HG03354 (cell line): ENCODE measurements at regions not wholly inside any gene's neighbourhood (a gene's known extent, or its start where the extent isn't known, plus 50 kb on each side); places are given as distances from the start of the nearest gene placed in this dataset.

ENCODE experiments used
- ATAC-seq: cut with Tn5 transposase; IDR thresholded peaks from one replicate; pipeline ENCODE4 v1.9.1; 2021; ENCODE audit warnings: mild to moderate bottlenecking; ENCODE audit not compliant: unreplicated experiment, poor library complexity, severe bottlenecking

DNA sequence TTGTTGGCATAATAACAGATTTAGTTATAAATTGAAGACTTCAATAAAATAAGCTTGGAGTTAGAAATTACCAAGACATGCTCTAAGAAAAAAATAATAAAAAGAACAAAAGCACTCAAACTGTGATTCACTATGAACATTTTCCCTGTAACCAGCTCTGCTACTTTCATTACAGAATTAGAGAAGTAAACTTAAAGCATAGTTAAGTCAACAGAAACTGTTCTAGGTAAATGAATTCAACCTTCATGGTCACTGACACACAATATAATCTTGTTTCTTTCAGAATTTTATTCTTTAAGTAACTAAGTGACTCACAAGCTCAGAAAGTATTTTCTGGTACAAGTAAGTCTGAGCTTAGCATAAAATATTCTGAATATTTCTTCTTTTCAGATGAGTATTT, 136.3 kb downstream of the KLF5 start:
- no peak for ATAC-seq

DNA sequence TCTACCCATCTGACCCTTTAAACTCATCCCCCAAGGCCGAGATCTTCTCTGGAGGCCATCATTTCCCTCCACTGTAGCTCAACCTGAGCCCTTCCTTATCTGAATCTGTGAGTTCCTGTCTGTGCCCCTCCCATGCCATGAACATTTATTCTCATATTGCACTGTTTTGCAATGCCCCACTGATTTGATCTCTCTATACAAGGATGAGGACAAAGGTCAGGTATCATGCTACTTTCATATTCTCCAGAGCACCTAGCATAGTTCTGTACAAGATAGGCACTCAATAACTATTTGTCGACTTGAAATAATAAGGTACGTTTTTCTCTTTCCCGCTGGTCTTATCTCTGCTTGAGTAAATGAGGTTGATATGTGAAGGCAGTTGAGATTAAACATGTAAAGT, 135.5 kb downstream of the KLF5 start:
- ATAC-seq = no peak

DNA sequence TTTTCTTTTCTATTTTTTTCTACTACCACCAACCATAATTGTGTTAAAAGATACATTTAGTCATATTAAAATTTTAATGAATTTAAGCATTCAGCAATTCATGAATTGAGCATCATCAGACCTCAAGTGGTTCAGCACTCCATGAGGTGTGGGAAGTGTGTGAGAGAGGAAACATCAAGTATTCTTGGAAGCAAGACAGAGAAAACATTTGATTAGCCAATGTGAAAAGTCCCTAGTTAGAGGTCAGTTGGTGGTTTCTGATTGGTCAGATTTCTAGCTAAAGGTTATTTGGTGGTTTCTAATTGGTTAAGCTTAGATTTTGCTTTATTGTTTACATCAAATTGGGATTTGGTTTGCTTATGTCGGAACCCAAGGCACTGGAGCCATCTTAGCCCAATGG, 134.7 kb downstream of the KLF5 start:
- ATAC-seq = no peak

DNA sequence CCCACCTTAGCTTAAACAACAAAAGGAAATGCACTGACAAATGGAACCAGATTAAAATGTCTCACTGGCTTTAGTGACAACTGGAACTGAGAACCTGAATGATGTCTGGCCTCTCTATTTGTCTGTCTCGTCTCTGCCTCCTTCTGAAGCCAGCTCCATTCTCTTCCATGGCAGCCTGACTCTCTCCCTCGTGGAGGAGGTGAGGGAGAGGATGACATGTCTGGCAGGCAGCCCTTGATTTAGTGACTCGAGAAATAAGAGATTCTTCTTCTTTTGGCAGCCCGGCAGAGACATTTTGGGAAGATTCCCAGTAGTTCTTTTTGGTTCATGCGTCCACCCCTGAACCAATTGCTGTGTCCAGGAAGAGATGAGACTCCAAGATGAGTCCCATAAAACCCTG, 131.7 kb downstream of the KLF5 start:
- ATAC-seq = no peak

DNA sequence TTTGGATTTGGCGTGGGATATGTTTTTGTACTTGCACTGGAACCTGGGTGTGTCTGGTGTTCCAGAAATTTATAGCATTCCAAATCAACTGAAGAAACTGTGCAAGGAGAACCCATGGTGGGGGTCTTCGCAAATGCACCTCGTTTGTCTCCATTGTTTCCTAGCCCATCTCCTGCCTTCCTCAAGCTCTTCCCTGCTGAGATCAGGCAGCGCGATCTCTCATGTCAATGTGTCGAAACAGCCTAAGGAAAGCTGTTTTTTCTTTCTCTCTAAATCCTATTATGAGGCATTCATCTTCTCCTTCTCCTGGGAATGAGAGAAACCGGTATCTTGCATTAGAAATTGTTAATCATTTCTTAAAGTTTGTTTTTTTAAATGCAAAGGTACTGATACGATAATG, 131.0 kb downstream of the KLF5 start:
- no peak for ATAC-seq

DNA sequence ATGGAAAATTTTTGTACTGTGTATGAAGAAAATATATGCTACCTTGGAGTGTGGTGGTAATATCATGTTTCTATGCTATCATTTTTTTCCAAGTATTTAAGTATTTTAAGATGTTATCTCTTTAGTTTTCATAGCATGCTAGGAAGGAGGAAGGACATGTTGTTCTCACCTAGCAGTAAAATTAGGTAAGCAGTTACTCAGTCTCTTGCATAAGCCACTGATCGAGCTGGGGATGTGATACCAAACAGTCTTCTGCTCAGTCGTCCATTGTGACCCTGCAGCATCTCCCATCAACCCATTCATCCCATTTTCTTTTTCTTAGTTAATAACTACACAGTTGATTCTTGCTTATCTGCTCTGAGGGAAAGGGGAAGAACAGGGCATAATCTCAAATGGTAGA, 130.6 kb downstream of the KLF5 start:
- no peak for ATAC-seq

DNA sequence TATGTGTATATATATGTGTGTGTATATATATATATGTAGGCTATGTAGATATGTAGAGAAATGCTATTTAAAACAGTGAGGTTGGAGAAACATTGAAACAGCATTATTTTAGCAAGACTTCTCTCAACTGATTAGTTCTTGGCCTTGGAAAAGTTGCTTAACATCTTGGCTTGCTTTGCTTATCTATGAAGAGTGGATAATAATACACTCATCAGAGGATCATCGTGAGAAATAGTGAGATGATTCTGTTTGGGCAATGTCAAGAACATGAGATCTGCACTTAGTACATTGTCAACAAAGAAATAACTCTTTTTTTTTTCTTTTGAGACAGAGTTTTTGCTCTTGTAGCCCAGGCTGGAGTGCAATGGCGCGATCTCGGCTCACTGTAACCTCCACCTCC, 128.3 kb downstream of the KLF5 start:
- ATAC-seq = no peak

DNA sequence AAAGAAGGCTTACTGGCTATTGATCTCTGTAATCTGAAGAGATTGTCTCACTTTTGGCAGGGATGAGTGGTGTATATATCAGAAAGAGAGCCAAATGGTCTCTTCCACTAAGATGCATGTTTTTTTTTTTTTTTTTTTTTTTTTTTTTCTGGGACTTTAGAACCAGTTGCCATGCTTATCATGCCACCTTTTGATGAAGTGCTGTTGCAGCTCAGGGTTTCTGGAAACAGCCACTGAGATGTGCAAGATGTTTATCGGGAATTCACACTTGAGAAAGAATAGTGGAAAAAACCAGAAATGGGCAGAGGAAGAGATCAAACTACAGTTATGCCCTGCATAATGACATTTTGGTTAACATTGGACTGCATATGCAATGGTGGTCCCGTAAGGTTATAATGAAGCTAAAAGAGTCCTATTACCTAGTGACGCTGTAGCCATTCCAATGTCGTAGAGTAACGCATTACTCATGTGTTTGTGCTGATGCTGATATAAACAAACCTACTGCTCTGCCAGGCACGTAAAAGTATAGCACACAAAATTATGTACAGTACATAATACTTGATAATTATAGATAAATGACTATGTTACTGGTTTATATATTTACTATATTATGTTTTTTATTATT, 121.0 kb downstream of the KLF5 start:
- no peak for ATAC-seq

DNA sequence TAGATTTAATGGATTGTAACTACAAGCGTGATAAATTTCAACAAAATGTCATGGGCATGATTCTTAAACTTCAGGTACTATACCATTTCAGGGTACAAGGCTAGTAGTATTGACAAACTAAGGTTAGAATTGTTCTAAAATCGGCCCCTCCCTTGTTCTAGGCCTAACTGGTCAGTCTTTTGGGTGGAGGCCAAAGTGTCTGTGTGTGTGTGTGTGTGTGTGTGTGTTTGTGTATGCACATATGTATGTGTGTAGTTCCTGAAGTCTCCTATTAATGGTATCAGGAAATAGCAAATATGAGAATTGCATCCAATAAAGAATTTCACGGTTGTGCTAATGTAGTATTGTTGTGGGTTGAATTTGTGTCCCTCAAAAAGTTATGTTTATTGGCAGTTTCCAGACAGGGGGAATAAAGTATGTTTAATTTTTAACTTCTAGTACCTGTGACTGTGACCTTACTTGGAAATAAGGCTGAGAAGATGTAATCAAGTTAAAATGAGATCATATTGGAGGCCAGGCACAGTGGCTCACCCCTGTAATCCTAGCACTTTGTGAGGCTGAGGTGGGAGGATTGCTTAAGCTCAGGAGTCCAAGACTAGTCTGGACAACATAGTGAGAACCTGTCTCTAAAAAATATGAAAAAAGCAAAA, 119.2 kb downstream of the KLF5 start:
- ATAC-seq = no peak

DNA sequence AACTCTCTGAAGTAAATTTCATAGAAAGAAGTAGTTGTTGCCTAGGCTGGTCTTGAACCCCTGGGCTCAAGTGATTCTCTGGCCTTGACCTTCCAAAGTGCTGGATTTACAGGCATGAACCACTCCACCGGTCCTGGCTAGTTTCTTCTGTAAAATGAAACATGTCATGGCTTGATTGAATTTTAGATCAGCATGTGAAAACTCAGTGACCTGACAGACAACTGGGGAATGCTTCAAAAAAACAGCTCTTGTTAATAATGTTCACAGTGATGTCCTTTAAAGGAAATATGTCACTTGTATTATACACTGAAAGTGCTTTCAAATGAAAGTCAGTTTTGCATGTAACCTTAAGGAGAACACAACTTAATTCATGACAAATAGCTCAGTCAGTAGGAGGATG, 118.2 kb downstream of the KLF5 start:
- ATAC-seq = no peak

DNA sequence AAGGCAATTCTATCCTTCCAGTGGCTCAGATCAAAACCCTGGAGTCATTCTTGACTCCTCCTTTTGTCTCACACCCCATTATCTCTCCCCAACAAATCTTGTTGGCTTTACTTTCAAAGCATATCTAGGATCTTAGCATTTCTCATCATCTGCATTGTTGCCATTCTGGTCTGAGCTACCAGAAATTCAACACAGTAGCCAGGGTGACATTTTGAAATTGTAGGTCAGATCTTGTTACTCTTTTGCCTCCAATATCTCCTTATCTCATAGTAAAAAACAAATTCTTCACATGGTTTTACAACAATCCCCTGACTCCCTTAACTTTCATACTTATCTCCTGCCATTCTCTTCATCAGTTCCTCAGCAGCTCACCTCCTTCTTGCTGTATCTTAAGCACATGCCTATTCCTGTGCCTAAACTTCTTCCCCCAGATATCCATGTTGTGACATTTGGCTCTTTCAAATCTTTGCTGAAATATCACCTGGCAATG, 115.8 kb downstream of the KLF5 start:
- ATAC-seq = no peak

DNA sequence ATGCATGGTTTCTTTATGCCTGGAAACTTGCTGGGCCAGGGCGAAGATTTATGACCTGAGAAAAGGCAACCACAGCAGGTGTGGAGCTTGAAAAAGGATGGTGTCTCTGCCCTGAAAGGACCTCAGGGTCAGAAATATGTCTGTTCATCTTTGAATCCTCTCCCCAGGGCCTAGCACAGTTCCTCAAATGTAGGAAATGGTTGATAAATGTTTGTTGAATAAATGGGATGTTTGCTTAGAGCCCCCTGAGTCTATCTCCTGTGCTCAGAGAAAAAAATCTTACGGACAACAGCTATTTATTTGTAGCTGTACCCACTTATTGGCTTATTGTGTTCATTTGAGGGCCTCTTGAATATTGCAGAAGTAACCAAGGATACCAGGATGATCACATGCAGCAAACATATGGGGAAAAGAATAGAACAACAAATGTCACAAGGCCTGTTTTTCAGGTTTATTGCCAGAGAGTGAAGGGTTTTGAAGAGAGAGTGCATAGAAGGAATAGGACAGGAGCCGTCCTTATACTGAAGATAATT, 114.5 kb downstream of the KLF5 start:
- ATAC-seq = no peak

DNA sequence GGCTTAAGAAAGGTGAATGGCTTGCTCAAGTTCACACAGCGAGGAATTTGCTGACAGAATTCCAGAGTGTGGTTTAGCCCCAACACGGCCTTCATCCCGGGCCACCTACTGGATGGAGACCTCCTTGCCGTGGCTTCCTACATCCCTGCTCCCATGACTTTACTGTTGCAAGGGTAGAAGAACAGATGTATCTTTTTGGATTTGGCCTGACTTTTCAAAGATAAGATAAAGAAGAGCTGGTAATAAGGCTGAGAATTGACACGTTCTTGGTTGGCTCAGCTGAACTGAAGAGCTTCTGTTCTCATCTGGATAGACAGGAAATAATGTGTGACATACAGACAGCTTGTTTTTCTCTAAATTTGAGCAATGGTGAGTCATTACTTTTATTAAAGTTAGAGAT, 113.1 kb downstream of the KLF5 start:
- ATAC-seq = no peak

DNA sequence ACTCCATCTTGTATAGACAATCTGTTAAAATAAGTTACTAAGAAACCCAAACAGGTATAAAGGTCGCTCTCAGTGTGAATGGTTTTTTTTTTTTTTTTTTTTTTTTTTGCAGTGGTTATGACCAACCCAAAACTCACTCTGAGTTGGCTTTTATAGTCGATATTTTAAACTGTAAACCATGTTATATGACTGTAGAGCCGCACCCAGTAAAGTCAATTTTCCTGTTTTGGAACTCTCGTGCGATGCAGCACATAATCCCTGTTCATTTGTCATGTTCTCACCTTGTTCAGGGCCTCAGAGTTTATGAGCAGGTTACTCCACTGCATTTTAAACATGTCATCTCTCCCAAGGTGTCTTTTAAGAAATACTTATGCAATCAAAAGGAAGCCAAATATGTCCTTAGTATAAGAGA, 112.5 kb downstream of the KLF5 start:
- ATAC-seq = no peak

DNA sequence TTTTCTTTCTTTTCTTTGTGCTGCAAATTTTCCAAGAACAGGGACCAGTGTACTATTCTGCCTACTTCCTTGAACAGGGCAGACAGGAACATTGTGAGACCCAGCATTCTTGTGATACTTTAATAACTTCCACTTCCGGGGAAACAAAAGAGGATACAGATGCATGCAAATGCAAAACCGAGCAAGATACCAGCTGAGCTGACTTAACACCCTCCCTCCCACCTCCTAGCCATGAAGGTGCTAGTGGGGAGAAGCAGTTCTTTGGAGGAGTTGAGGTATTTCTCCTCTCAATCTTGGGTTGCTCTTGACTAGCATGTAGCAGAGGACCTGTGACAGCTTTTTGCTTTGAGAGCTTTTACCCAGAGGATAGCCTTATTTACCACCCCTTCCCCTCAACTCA, 111.2 kb downstream of the KLF5 start:
- no peak for ATAC-seq

DNA sequence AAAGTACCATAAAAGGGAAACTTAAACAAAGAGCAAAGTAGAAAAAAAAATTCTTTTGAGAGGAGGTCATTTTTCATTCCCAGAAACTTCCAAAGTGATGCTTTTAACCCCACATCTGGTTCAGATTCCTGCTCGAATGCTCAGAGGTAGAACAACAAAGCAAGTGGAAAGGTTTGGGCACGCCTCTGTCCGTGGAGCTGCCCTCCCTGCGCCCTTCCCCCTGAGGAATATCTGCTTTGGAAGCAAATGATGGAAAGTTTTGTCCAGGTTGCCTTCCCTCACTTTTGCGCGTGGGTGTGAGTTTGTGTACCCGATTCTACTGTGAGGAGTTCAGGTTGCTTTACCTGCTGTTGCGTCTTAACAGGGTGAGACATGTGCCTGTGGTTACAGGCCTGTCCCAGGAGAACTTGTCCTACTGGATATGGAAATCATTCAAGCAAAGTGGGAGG, 110.2 kb downstream of the KLF5 start:
- no peak for ATAC-seq

DNA sequence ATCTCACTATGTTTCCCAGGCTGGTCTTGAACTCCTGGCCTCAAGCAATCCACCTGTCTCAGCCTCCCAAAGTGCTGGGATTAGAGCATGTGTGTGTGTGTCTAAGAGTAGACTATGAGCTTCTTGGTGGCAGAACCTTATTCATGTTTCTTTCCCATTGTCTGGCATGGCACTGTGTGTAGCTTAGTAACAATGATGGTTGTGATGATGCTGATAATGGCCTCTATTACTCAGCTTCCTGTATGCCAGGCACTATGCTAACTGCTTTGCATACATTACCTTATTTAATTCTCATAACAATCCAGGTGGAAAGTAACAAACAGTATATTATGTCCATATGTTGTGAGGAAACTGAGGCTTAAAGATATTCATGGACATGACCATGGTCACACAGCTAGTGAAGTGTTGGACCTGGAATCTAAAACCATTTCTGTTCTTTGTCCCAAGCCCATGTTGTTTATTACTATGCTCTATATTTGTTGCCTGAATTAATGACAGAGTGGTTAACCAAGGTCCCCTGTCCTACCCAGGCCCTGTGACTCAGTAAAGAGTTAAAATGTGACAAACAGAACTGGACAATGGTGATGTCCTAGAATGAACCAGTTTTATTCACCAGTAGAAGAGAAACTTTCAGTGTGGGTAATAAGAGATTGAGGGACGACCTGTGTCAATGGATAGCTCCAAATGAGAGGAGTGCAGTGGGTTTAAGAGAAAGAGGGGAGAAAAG, 109.6 kb downstream of the KLF5 start:
- ATAC-seq = peak; percentile 58

DNA sequence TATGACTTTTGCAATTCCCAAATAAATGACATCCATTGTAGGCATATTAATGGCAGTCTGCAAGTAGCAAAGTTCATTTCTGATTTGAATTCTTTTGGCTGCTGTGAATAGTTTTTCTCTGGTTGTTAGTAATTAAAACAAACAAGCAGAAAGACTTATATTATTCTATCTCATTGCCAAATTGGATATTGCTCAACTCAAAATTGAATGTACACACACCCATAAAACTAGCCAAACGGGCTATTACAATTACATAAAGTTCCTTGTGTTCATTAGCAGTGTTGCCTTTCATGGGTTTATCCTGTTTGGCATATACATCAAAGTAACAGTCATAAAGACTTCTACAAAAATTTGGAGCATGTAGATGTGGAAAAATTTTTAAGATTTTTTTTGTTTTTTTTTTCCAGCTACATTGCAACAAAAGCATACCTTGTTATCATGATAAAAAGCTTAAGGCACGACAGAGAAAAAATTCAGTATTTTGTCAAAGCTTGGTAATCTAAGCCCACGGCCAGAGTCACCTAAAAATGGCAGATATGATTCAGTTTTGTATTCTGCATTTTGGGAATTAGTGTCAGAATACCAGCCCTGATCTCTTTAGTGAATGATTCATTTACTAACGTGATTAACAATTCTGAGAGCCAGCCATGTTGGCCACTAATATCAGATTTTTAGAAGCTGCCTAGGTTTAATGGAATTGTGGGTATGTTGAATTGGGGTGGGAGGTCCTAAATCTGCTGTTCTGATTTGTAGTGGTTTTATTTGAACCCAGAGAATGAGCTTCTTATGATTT, 108.4 kb downstream of the KLF5 start:
- no peak for ATAC-seq

DNA sequence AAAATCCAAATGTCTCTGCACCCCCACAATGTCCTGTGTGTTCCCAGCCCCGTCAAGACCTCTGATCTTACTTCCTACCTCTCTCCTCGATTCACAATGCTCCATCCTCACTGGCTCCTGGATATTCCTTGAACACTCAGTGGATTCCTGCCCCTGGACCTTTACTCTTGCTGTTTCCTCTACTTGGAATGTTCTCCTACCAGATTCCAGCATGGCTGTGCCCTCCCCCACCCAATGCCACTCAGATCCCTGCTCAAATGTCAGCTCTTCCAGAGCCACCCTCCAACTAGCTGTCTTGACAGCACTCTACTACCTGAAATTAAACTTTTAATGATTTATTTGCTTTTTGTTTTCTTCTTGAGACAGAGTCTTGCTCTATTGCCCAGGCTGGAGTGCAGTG, 107.4 kb downstream of the KLF5 start:
- no peak for ATAC-seq
